GM23338 (cell line): ENCODE measurements at regions not wholly inside any gene's neighbourhood (a gene's known extent, or its start where the extent isn't known, plus 50 kb on each side); places are given as distances from the start of the nearest gene placed in this dataset.

Experiments used
- ATAC-seq: fragments of 200-7000 bp; cut with Tn5 transposase; 3 replicates; pipeline ENCODE4 v1.9.1; 2020
- DNase-seq: peaks from one replicate; pipeline ENCODE4 v3.0.0-alpha.2; 2015; ENCODE audit warnings: low spot score
- H2AFZ ChIP-seq: fragments of 200-600 bp; sonication (generic); 2 replicates; pipeline ENCODE4 v1.8.0; 2016; ENCODE audit warnings: antibody characterized with exemption, mild to moderate bottlenecking, moderate library complexity
- H3F3A ChIP-seq: fragments of 200-600 bp; sonication (generic); replicated peaks from 2 replicates; pipeline ENCODE4 v1.8.0; 2017; ENCODE audit warnings: antibody characterized with exemption, mixed run types, low read depth
- H3K27ac ChIP-seq: fragments of 200-600 bp; sonication (generic); 2 replicates; pipeline ENCODE4 v1.6.1; 2016; ENCODE audit warnings: low read depth
- H3K27me3 ChIP-seq: fragments of 200-600 bp; sonication (generic); 2 replicates; pipeline ENCODE4 v1.8.0; 2016; ENCODE audit warnings: mild to moderate bottlenecking, mixed run types, moderate library complexity; ENCODE audit not compliant: insufficient read depth
- H3K36me3 ChIP-seq: fragments of 200-600 bp; sonication (generic); 2 replicates; pipeline ENCODE4 v1.8.0; 2016; ENCODE audit warnings: mild to moderate bottlenecking; ENCODE audit not compliant: insufficient read depth
- H3K4me1 ChIP-seq: fragments of 200-600 bp; sonication (generic); 2 replicates; pipeline ENCODE4 v1.8.0; 2016; ENCODE audit warnings: mild to moderate bottlenecking, moderate library complexity; ENCODE audit not compliant: insufficient read depth
- H3K4me2 ChIP-seq: fragments of 200-600 bp; sonication (generic); 2 replicates; pipeline ENCODE4 v1.7.1; 2017; ENCODE audit warnings: mixed run types
- H3K4me3 ChIP-seq: fragments of 200-600 bp; sonication (generic); 2 replicates; pipeline ENCODE4 v1.6.1; 2016; ENCODE audit warnings: mixed run types
- H3K79me2 ChIP-seq: fragments of 200-600 bp; sonication (generic); replicated peaks from 2 replicates; pipeline ENCODE4 v1.8.0; 2017; ENCODE audit warnings: mild to moderate bottlenecking; ENCODE audit not compliant: insufficient read depth
- H3K9me2 ChIP-seq: fragments of 200-600 bp; sonication (generic); 2 replicates; pipeline ENCODE4 v1.8.0; 2017; ENCODE audit not compliant: insufficient read depth
- H4K20me1 ChIP-seq: fragments of 200-600 bp; sonication (generic); replicated peaks from 2 replicates; pipeline ENCODE4 v1.8.0; 2017; ENCODE audit warnings: mild to moderate bottlenecking; ENCODE audit not compliant: insufficient read depth
- H3K27ac Mint-ChIP-seq: 2 replicates; pipeline ENCODE4 v1.8.0; 2020; ENCODE audit warnings: inconsistent platforms, mild to moderate bottlenecking, moderate library complexity, mixed read lengths
- H3K27me3 Mint-ChIP-seq: 3 replicates; pipeline ENCODE4 v1.8.0; 2022; ENCODE audit warnings: low read depth, mild to moderate bottlenecking, moderate library complexity, mixed read lengths, inconsistent platforms; ENCODE audit not compliant: insufficient read depth, poor library complexity
- H3K36me3 Mint-ChIP-seq: 3 replicates; pipeline ENCODE4 v1.8.0; 2021; ENCODE audit warnings: low read depth, mild to moderate bottlenecking, inconsistent platforms, moderate library complexity, mixed read lengths
- H3K4me1 Mint-ChIP-seq: 3 replicates; pipeline ENCODE4 v1.8.0; 2020; ENCODE audit warnings: mild to moderate bottlenecking, inconsistent platforms, mixed read lengths
- H3K4me3 Mint-ChIP-seq: 3 replicates; pipeline ENCODE4 v1.8.0; 2021; ENCODE audit warnings: moderate library complexity, mild to moderate bottlenecking, inconsistent platforms, mixed read lengths
- H3K9me3 Mint-ChIP-seq: 3 replicates; pipeline ENCODE4 v1.8.0; 2020; ENCODE audit warnings: moderate library complexity, mild to moderate bottlenecking, inconsistent platforms, mixed read lengths
- CTCF ChIP-seq, 2 experiments: fragments of 200-600 bp in 1 of 2; sonication (generic) in 1 of 2; conservative IDR thresholded peaks; 2 replicates each; pipeline versions ENCODE4 v1.5.1 to v1.6.1; 2016 to 2017; ENCODE audit warnings: antibody characterized with exemption in 2 of 2, low read depth in 2 of 2, mild to moderate bottlenecking in 2 of 2, moderate library complexity in 1 of 2
- ETS1 ChIP-seq: IDR thresholded peaks from 2 replicates; pipeline ENCODE4 v1.6.1; 2016; ENCODE audit warnings: antibody characterized with exemption
- JUNB ChIP-seq: IDR thresholded peaks from one replicate; pipeline ENCODE4 v1.6.1; 2016; ENCODE audit warnings: antibody characterized with exemption; ENCODE audit not compliant: unreplicated experiment
- NANOG ChIP-seq: IDR thresholded peaks from 2 replicates; pipeline ENCODE4 v1.6.1; 2016; ENCODE audit warnings: antibody characterized with exemption, borderline replicate concordance
- POLR2AphosphoS5 ChIP-seq: IDR thresholded peaks from 2 replicates; pipeline ENCODE4 v1.6.1; 2016; ENCODE audit warnings: antibody characterized with exemption, low read depth
- REST ChIP-seq: IDR thresholded peaks from one replicate; pipeline ENCODE4 v1.6.1; 2018; ENCODE audit warnings: antibody characterized with exemption; ENCODE audit not compliant: unreplicated experiment
- STAT1 ChIP-seq: IDR thresholded peaks from one replicate; pipeline ENCODE4 v1.6.1; 2016; ENCODE audit warnings: antibody characterized with exemption; ENCODE audit not compliant: unreplicated experiment
- ZNF331 ChIP-seq: fragments of 250-450 bp; sonication (Bioruptor Pico); IDR thresholded peaks from 2 replicates; pipeline ENCODE4 v1.5.0; 2020; ENCODE audit warnings: low read depth, mild to moderate bottlenecking, moderate library complexity
- ZNF462 ChIP-seq: fragments of 250-450 bp; sonication (Bioruptor Pico); IDR thresholded peaks from 2 replicates; pipeline ENCODE4 v1.5.0; 2020; ENCODE audit warnings: mild to moderate bottlenecking, moderate library complexity

GRCh38 chr5:174221436-174221835 lies 175.9 kb downstream of the NSG2 start:
- H3K4me3 Mint-ChIP-seq = no peak overlapping the region
- ATAC-seq = no peak
- DNase-seq = no peak
- no peak overlapping the region for H3K4me2 ChIP-seq
- H3K27me3 Mint-ChIP-seq = peaks cover 1% of the 10 kb centered on the region
- H3K36me3 Mint-ChIP-seq = no peaks in the 10 kb centered on the region
- H4K20me1 ChIP-seq = no peaks in the 10 kb centered on the region
- TF ChIP-seq STAT1 (no peak), ETS1 (no peak), POLR2AphosphoS5 (no peak), CTCF (conservative IDR thresholded peaks at IDR 0.05; ENCODE audit: low read depth in 2 of 2) (no peak), JUNB (no peak), ZNF331 (CRISPR knock-in tag) (no peak)
- no peaks in the 10 kb centered on the region for H3K36me3 ChIP-seq
- H3F3A ChIP-seq = no peaks in the 10 kb centered on the region
- H3K9me3 Mint-ChIP-seq = no peaks in the 10 kb centered on the region
- H3K9me2 ChIP-seq = no peaks in the 10 kb centered on the region
- H3K4me1 Mint-ChIP-seq = peaks cover 2% of the 10 kb centered on the region; the same call in 2 of the 3 replicates
- H3K27ac Mint-ChIP-seq = no peak overlapping the region
- H3K27ac ChIP-seq = no peak overlapping the region
- no peaks in the 10 kb centered on the region for H3K27me3 ChIP-seq
- H3K4me1 ChIP-seq = no peaks in the 10 kb centered on the region
- no peak overlapping the region for H3K4me3 ChIP-seq
- H2AFZ ChIP-seq = no peak overlapping the region
- H3K79me2 ChIP-seq = no peaks in the 10 kb centered on the region

- Mint-ChIP-seq H3K36me3 (no peaks in the 10 kb centered on the region), H3K4me3 (no peak overlapping the region), H3K9me3 (no peaks in the 10 kb centered on the region), H3K4me1 (peaks cover 2% of the 10 kb centered on the region; the same call in 2 of the 3 replicates), H3K27ac (no peak overlapping the region), H3K27me3 (peaks cover 1% of the 10 kb centered on the region)
- Histone ChIP-seq H3K9me2 (no peaks in the 10 kb centered on the region), H3F3A (no peaks in the 10 kb centered on the region), H3K4me3 (no peak overlapping the region), H3K36me3 (no peaks in the 10 kb centered on the region), H3K79me2 (no peaks in the 10 kb centered on the region), H3K27me3 (no peaks in the 10 kb centered on the region), H4K20me1 (no peaks in the 10 kb centered on the region), H3K4me1 (no peaks in the 10 kb centered on the region), H3K27ac (no peak overlapping the region), H3K4me2 (no peak overlapping the region), H2AFZ (no peak overlapping the region)
- no peak for ATAC-seq
- DNase-seq = no peak
- TF ChIP-seq NANOG = no peak
- TF ChIP-seq REST = no peak
- TF ChIP-seq ZNF462 (CRISPR knock-in tag) = no peak
- TF ChIP-seq ETS1 = no peak
Observed at GRCh38 chr5:174221946-174222345, 176.4 kb downstream of the NSG2 start.
